HepG2 (cell line): ENCODE measurements at regions not wholly inside any gene's neighbourhood (a gene's known extent, or its start where the extent isn't known, plus 50 kb on each side); places are given as distances from the start of the nearest gene placed in this dataset.

Experiments
- ATAC-seq: fragments of 200-7000 bp; cut with Tn5 transposase; 3 replicates; pipeline ENCODE4 v1.9.1; 2020; ENCODE audit warnings: mild to moderate bottlenecking, moderate library complexity
- BruUV-seq: library from RNA; stranded (reverse); fragments of 400-500 nt; replicated peaks from 2 replicates; lab custom pipeline; 2021; lab: Mats Ljungman, UMichigan
- CTCF ChIA-PET: fragments of 300-600 bp; formaldehyde crosslinking; extraction: SDS; loops from one replicate; lab custom pipeline; 2021; ENCODE audit warnings: low total read pairs, inconsistent platforms, low intra/inter-chr PET ratio; lab: Yijun Ruan, JAX
- POLR2A ChIA-PET: fragments of 350-600 bp; sonication (Branson Sonifier 250); formaldehyde crosslinking; loops from one replicate; lab custom pipeline; 2020; ENCODE audit warnings: antibody characterized with exemption, inconsistent platforms; lab: Yijun Ruan, JAX
- DNase-seq: peaks from one replicate; pipeline ENCODE4 v3.0.0-alpha.2; 2015; ENCODE audit warnings: low spot score
- FAIRE-seq: peaks from 3 replicates; lab custom pipeline; 2011; peaks lifted over from hg19 to GRCh38; lab: Jason Lieb, UNC
- H2AFZ ChIP-seq: one replicate; pipeline ENCODE4 v1.6.1; 2011; ENCODE audit warnings: low read length, inconsistent platforms
- H3K27ac ChIP-seq: fragments of 300-600 bp; 3 replicates; pipeline ENCODE4 v1.8.0; 2011; ENCODE audit warnings: mixed run types, mild to moderate bottlenecking, mixed read lengths, low read length, inconsistent platforms; ENCODE audit not compliant: insufficient read depth; ENCODE audit errors: extremely low read length
- H3K27me3 ChIP-seq, 2 experiments: fragments of 200-600 bp in 1 of 2; 2 replicates in 1 of 2; 3 replicates in 1 of 2; pipeline versions ENCODE4 v1.6.0 to v1.8.0; 2011; ENCODE audit warnings: low read length in 2 of 2, mild to moderate bottlenecking in 2 of 2, moderate library complexity in 2 of 2, inconsistent platforms in 1 of 2; ENCODE audit not compliant: insufficient read depth in 2 of 2, control insufficient read depth in 1 of 2
- H3K36me3 ChIP-seq, 2 experiments: fragments of 200-600 bp in 1 of 2; replicated peaks in 1 of 2; 2 replicates in 1 of 2; 3 replicates in 1 of 2; pipeline versions ENCODE4 v1.5.1 to v1.8.0; 2011; ENCODE audit warnings: low read length in 2 of 2, inconsistent platforms in 1 of 2; ENCODE audit not compliant: insufficient read depth in 2 of 2, control insufficient read depth in 1 of 2
- H3K4me1 ChIP-seq: 2 replicates; pipeline ENCODE4 v1.5.1; 2012; ENCODE audit warnings: low read length, inconsistent platforms; ENCODE audit not compliant: insufficient read depth
- H3K4me2 ChIP-seq: 2 replicates; pipeline ENCODE4 v1.6.0; 2011; ENCODE audit warnings: low read depth, low read length, inconsistent platforms
- H3K4me3 ChIP-seq, 3 experiments: fragments of 200-600 bp in 1 of 3; sonication (generic), shearing (Covaris generic) in 1 of 3; replicated peaks in 1 of 3; 2 replicates each; pipeline ENCODE4 v1.5.1; 2011 to 2016; ENCODE audit warnings: low read length in 3 of 3, inconsistent platforms in 2 of 3, low read depth in 2 of 3, mild to moderate bottlenecking in 2 of 3, control low read depth in 1 of 3, mixed read lengths in 1 of 3; ENCODE audit not compliant: insufficient read depth in 1 of 3
- H3K79me2 ChIP-seq: one replicate; pipeline ENCODE4 v1.6.1; 2011; ENCODE audit warnings: low read length, inconsistent platforms; ENCODE audit not compliant: insufficient read depth
- H3K9ac ChIP-seq: 2 replicates; pipeline ENCODE4 v1.6.0; 2011; ENCODE audit warnings: mild to moderate bottlenecking, low read depth, low read length, inconsistent platforms; ENCODE audit not compliant: insufficient read depth
- H3K9me3 ChIP-seq: 2 replicates; pipeline ENCODE4 v1.5.1; 2012; ENCODE audit warnings: mild to moderate bottlenecking, low read length
- H4K20me1 ChIP-seq: 2 replicates; pipeline ENCODE4 v1.6.0; 2011; ENCODE audit warnings: inconsistent platforms, mild to moderate bottlenecking, low read length, moderate library complexity; ENCODE audit not compliant: insufficient read depth
- BATF2 ChIP-seq: sonication (generic); formaldehyde crosslinking; IDR thresholded peaks from 2 replicates; pipeline ENCODE4 v1.8.0; 2022; ENCODE audit warnings: mild to moderate bottlenecking, missing genetic modification reagents, moderate library complexity
- CERS6 ChIP-seq: sonication (generic); formaldehyde crosslinking; IDR thresholded peaks from 2 replicates; pipeline ENCODE4 v1.5.0; 2020; ENCODE audit warnings: missing genetic modification reagents
- MEF2D ChIP-seq: sonication (generic); formaldehyde crosslinking; IDR thresholded peaks from 2 replicates; pipeline ENCODE4 v1.5.1; 2020; ENCODE audit warnings: mild to moderate bottlenecking, missing genetic modification reagents
- NFKB2 ChIP-seq: sonication (generic); formaldehyde crosslinking; IDR thresholded peaks from 2 replicates; pipeline ENCODE4 v1.4.0; 2020; ENCODE audit warnings: missing genetic modification reagents, borderline replicate concordance
- NRL ChIP-seq: sonication (generic); formaldehyde crosslinking; IDR thresholded peaks from 2 replicates; pipeline ENCODE4 v1.5.0; 2020; ENCODE audit warnings: missing genetic modification reagents, mild to moderate bottlenecking, moderate library complexity, borderline replicate concordance
- SMARCE1 ChIP-seq: fragments of 450-650 bp; IDR thresholded peaks from 2 replicates; pipeline ENCODE4 v1.6.1; 2017; ENCODE audit warnings: borderline replicate concordance
- STAT5B ChIP-seq: sonication (generic); formaldehyde crosslinking; IDR thresholded peaks from 2 replicates; pipeline ENCODE4 v1.4.0; 2020; ENCODE audit warnings: missing genetic modification reagents
- ZBTB4 ChIP-seq: sonication (generic); formaldehyde crosslinking; IDR thresholded peaks from 2 replicates; pipeline ENCODE4 v1.4.0; 2020; ENCODE audit warnings: missing genetic modification reagents, mild to moderate bottlenecking, borderline replicate concordance
- ZNF253 ChIP-seq: sonication (generic); formaldehyde crosslinking; IDR thresholded peaks from 2 replicates; pipeline ENCODE4 v1.8.0; 2022; ENCODE audit warnings: mild to moderate bottlenecking, missing genetic modification reagents, borderline replicate concordance
- ZNF260 ChIP-seq: sonication (generic); formaldehyde crosslinking; IDR thresholded peaks from 2 replicates; pipeline ENCODE4 v1.4.0; 2020; ENCODE audit warnings: missing genetic modification reagents, low read depth, mild to moderate bottlenecking, borderline replicate concordance
- ZSCAN12 ChIP-seq: sonication (generic); formaldehyde crosslinking; IDR thresholded peaks from 2 replicates; pipeline ENCODE4 v1.9.0; 2021; ENCODE audit warnings: mild to moderate bottlenecking, missing genetic modification reagents
- WGBS: methylation state at CpG from one replicate; pipeline ENCODE4 v1.1.6; 2017; ENCODE audit warnings: low lambda C conversion rate; 5-methylcytosine and 5-hydroxymethylcytosine counted together
- in situ Hi-C: cut with HindIII; loops from 2 replicates; pipeline ENCODE4 v1.10.0; 2017; ENCODE audit warnings: low pct_unique_long_range_greater_than_20kb; ENCODE audit not compliant: extremely low pct_ligation_motif_present
- intact Hi-C: fragments of 100-400 bp; cut with micrococcal nuclease; formaldehyde crosslinking; loops from one replicate; pipeline ENCODE4 v1.10.0; 2022; ENCODE audit not compliant: unreplicated experiment
- TF ChIP-seq, protein P1 (sequence below): sonication (generic); formaldehyde crosslinking; IDR thresholded peaks from 2 replicates; pipeline ENCODE4 v1.4.0; 2020; ENCODE audit warnings: low read depth, mild to moderate bottlenecking, missing genetic modification reagents

DNA sequence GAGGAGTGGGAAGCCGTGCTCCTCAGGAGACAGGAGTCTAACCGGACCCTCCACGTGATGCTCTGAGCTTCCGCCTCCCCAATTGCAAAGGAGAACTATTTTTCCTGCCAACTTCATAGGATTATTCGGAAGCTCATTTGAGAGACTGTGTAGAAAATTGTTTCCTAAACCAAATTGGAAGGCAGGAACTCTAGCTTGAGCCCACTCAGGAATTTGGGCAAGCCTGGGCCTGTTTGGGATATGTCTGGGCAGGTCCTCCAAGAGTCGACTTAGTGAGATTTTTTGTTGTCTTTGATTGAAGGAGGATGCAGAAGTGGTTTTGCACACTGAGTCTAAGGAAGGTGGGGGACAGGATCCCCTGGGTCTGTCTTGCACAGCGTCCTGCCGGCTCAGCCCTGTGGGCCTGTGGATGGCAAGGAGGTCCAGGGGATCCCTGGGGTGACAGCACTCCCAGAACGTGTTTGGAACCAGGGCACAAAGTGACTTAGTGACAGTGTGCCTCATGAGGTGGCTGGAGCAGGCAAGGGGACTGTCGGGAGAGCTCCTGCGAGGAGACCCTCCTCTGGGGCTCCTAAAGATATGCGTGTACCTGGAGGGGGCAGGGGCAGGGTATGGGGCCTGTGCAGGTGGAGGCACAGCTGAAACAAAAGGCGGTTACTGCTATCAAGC, 283.3 kb downstream of the NSG2 start:
- 49% methylated on average over 13 of the region's 13 CpGs for WGBS
- TF ChIP-seq, protein P1, sequence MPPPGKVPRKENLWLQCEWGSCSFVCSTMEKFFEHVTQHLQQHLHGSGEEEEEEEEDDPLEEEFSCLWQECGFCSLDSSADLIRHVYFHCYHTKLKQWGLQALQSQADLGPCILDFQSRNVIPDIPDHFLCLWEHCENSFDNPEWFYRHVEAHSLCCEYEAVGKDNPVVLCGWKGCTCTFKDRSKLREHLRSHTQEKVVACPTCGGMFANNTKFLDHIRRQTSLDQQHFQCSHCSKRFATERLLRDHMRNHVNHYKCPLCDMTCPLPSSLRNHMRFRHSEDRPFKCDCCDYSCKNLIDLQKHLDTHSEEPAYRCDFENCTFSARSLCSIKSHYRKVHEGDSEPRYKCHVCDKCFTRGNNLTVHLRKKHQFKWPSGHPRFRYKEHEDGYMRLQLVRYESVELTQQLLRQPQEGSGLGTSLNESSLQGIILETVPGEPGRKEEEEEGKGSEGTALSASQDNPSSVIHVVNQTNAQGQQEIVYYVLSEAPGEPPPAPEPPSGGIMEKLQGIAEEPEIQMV (CRISPR knock-in tag), result no peak
- no peak for TF ChIP-seq ZBTB4 (CRISPR knock-in tag)
- no peak for TF ChIP-seq SMARCE1
- no peak for TF ChIP-seq CERS6
- no peak for TF ChIP-seq STAT5B
- TF ChIP-seq MEF2D (CRISPR knock-in tag), result no peak
- no peak for TF ChIP-seq NRL (CRISPR knock-in tag)
- no peak for TF ChIP-seq ZSCAN12 (CRISPR knock-in tag)
- no peak for TF ChIP-seq ZNF253
- no peak for TF ChIP-seq ZNF260 (CRISPR knock-in tag)
- no peak for TF ChIP-seq NFKB2 (CRISPR knock-in tag)
- no peak for TF ChIP-seq BATF2 (CRISPR knock-in tag)
- no peaks in the 10 kb centered on the region for H3K9me3 ChIP-seq
- H3K9ac ChIP-seq, result no peak overlapping the region
- H3K36me3 ChIP-seq, result no peaks in the 10 kb centered on the region
- no peak for ATAC-seq
- no peaks in the 10 kb centered on the region for H4K20me1 ChIP-seq
- FAIRE-seq, result no peak
- H3K27ac ChIP-seq, result no peak overlapping the region
- ChIA-PET CTCF (no interaction called here), POLR2A (no interaction called here)
- H3K4me2 ChIP-seq, result no peak overlapping the region
- H3K79me2 ChIP-seq, result no peaks in the 10 kb centered on the region
- H2AFZ ChIP-seq, result no peak overlapping the region
- BruUV-seq, result no TSS peak
- H3K27me3 ChIP-seq, result no peaks in the 10 kb centered on the region; a peak in 2 of 5 replicates
- in situ Hi-C loops (loop anchor here (10.0 kb wide), 1 partner anchor 406 kb away; no protein-coding TSS in a partner anchor), intact Hi-C loops (no loop called here)
- no peak overlapping the region for H3K4me3 ChIP-seq
- no peaks in the 10 kb centered on the region for H3K4me1 ChIP-seq
- no peak for DNase-seq
